Mammary epithelial cell (primary cell): ENCODE measurements at regions not wholly inside any gene's neighbourhood (a gene's known extent, or its start where the extent isn't known, plus 50 kb on each side); places are given as distances from the start of the nearest gene placed in this dataset.

Experiments
- CTCF ChIP-seq, 2 donors: IDR thresholded peaks in 1 of 2; conservative IDR thresholded peaks in 1 of 2; 2 replicates each; pipeline ENCODE4 v1.5.1; 2011 to 2012; ENCODE audit warnings: inconsistent platforms in 2 of 2, low read length in 2 of 2, mild to moderate bottlenecking in 2 of 2, control low read depth in 1 of 2, low read depth in 1 of 2; ENCODE audit not compliant: insufficient read depth in 1 of 2; ENCODE audit errors: extremely low read depth in 1 of 2
- EZH2 ChIP-seq: IDR thresholded peaks from 2 replicates; pipeline ENCODE4 v1.6.1; 2012; ENCODE audit warnings: low read length, inconsistent platforms, borderline replicate concordance

GRCh38 chr1:217088521-217089284, 365.5 kb upstream of the ESRRG start:
- no peak for TF ChIP-seq CTCF (conservative IDR thresholded peaks at IDR 0.05 in 1 of 2, IDR thresholded peaks at IDR 0.05 in 1 of 2; ENCODE audit: extremely low read depth in 1 of 2, insufficient read depth in 1 of 2, low read depth in 1 of 2, low read length in 2 of 2)
- no peak for TF ChIP-seq EZH2
